IPS-NIHi11 (cell line): ENCODE measurements at regions not wholly inside any gene's neighbourhood (a gene's known extent, or its start where the extent isn't known, plus 50 kb on each side); places are given as distances from the start of the nearest gene placed in this dataset.
"Not testable (repeated sequence)": the region's sequence is repeated elsewhere in the genome, so short reads cannot be mapped to it uniquely, and the experiment has no call there.

ENCODE experiments used
- DNase-seq: peaks from one replicate; pipeline ENCODE4 v3.0.0; 2012; ENCODE audit warnings: mixed read lengths, low spot score

DNA sequence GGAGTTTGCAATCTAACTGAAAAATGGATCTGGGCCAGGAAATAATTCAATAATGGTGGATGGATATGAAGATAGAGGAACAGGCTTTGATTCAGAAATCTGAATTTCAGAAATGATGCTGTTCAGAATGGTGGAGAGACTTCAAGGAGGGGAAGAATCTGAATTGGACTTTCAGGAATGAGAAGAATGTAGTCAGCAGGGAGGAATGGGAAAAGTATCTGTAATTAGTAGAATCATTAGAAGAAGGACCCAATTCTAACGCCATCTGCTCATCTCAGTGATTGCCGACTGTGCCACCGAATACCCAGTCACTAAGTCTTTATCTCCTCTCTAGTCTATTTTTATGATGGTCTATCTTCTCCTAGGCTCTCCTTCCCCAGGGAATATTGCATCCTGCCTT lies 363.2 kb downstream of the GALC start:
- no peak for DNase-seq

DNA sequence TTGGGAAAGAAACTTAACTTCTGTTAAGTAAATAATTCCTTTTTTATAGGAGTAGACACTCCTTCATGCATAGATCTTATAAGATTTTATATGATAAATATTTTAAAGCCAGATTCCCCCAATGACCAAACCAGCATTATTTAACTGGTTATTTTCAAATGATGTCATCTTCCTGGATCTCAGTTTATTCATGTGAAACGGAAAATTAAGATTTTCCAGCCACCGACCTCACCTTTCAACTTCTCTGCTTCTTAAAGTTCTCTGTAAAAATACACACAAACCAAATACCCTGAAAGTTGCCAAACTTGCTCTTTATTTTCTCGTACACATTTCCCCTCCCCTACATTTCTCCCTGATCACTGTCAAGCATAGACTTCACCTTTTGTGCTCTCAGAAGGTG lies 364.2 kb downstream of the GALC start:
- no peak for DNase-seq

DNA sequence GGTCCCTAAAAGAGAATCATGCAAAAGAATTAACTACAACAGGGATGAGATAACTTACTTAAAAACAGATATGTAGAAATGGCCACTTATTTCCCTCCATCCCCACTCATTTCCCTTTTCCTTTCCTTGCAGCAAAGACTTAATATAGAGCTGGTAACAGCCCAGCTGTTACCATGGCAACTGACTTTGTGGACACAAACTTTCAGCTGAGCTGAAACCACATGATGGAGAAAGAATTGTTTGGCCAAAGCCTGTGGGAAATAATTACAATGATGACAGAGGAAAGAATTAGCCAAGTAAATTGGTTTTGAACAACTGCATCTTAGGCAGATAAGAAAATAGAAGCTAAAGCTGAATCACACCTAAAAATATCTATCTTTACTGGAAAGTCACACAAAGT lies 364.9 kb downstream of the GALC start:
- peak; percentile 7 for DNase-seq

DNA sequence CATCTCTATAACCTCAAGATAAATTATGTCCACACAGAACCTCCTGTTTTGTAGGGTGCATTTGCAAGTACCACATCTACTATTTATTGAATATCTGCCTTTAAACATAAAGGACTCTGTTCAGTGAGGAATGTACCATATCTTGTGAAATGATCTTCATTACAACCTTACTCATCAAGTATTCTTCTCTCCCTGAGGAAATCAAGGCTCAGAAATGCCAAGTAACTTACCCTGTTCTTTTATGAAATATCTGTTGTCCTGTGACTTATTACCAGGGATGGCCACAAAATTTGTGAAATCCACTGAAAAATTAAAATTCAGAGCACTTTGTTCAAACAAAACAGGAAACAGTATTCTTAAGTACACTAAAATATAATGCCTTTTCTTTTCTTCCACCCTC lies 366.7 kb downstream of the GALC start:
- DNase-seq = no peak

DNA sequence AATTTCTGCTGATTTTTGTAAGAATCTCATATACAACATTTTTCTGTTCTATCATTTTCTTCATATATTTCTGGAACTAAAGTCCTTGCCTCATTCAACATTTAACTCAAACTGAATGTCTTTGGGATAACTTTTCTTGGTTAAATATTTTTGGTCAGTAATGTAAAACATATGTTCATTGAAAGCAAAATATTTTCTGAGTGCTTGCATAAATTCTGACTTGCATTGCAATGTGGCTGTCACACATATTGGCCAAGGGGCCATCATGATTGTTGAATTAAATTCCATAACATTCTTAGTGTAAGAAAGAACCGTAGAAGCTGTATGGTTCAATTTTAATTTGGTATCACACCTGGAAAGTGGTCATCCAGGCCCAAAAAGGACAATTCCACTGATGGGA lies 369.4 kb downstream of the GALC start:
- DNase-seq = no peak

DNA sequence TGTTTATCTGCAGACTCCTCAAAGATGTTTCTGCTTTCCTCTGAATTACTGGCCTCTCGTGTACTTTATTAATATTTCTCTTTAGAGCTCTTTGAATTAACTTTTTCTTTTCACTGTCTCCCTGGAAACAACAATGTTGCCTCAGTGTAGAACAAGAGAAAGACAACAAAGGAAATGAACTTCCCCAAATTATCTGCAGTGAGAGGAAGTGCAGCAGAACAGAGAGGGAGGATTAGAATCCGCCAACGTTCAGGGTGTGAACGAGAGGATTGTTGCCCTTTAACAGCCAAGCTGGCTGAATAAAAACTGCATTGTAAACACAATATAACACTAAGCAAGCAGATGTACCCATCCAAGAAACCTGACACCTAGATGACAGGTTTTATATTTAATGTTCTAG lies 375.9 kb downstream of the GALC start:
- no peak for DNase-seq

DNA sequence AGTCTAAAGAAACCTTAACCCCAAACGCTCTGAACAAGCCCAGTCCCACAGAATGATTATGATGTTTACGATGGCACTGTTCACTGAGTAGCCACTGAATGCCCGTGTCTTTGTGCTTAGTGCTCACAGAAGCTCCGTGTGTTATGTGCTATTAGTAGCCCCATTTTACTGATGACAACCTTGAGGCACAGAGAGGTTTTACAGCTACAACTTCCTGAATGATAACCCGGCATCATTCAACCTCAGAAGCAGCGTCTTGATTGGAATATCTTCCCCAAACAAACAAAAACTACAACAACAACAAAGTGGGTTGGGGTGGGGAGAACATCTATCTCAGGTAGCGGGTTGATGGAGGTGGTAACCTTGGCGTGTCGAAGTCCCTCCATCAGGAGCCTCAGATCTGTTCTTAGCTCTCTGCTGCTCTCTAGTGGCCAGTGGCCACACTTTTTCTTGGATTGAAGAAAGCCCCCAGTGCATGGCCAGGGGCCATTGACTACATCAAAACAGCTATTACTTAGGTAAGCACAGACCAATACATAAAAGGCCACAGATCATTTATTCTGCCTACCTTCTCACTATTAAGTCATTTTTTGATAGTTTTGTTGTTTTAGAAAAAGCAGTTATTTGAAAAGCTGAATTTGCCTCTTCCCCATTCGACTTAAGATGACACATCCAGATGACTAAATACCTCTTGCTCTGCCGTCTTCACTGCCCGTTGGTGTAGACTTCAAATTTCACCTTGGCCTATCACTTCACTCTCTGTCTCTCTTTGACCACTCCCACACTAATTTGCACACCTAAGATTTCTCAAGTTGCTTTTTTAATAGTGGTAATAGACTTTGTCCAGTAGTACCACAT lies 376.9 kb downstream of the GALC start:
- DNase-seq = peak; percentile 81

DNA sequence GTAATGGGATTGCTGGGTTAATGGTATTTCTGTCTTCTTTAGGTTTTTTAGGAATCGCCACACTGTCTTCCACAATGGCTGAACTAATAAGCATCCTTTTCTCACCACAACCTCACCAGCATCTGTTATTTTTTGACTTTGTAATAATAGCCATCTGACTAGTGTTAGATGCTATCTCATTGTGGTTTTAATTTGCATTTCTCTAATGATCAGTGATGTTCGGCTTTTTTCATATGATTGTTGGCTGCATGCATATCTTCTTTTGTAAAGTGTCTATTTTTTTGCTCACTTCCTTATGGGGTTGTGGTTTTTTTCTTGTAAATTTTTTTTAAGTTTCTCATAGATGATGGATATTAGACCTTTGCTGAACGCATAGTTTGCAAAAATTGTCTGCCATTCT lies 377.9 kb downstream of the GALC start:
- no peak for DNase-seq

DNA sequence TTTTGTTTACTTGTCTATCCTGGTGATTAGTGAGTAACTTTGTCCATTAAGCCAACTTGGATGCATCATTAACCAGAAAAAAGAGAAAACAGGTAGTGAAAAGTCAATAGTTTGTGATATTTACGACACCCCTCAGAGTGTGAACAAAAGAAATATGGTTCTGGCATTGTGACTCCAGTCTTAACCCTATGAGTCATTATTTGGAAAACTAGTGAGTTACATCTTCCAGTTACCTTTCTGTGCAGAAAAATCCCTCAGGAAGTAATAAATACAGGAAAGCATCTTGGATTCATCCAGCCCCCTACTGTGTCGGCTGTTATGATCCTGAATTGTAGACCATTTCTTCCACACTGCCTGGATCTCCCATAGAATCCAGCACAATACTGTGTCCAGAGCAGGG lies 379.1 kb downstream of the GALC start:
- no peak for DNase-seq

DNA sequence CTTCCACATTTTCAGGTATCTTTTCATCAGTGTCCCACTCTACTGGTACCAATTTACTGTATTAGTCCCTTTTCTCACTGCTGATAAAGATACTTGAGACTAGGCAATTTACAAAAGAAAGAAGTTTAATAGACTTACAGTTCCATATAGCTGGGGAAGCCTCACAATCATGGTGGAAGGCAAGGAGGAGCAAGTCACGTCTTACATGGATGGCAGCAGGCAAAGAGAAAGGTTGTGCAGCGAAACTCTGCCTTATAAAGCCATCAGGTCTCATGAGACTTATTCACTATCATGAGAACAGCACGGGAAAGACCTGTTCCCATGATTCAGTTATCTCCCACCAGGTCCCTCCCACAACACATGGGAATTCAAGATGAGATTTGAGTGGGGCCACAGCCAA lies 385.9 kb downstream of the GALC start:
- DNase-seq = not testable (repeated sequence)

DNA sequence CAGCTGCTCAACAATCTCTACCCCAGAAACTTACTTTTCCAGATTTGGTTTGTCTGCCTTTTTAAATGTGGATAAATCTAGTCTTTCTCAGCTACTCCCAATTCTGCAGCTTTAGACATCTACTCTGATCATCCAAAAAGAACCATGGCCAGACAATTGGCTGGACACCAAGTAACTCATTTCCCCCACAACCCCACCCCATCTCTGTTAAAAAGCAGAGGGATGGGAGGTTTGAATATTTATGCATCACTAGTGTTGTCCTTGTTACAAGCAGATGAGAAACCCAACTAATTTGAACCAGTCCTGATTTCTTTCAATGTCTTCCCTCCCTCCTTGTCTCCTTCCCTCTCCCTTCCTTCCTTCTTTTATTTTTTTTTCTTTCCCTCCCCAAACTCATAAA lies 391.9 kb downstream of the GALC start:
- no peak for DNase-seq

DNA sequence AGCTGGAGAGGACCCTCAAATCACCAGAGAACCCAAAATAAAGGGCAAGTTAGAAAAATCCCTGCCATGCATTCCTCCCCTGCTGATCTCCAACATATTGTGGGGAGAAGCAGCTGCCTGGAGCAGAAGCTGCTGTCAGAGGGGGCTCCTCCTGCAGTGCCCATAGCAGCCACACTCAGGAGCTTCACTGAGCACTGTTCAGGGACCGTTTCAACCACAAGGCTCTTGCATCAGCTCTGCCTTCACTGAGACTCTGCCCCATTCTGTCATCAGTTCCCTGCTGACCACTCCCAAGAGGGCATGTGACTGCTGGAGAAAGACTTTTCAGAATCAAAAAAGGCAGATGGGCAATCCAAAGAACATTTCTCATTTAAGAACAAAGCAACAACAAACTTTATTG lies 392.7 kb downstream of the GALC start:
- DNase-seq = no peak

DNA sequence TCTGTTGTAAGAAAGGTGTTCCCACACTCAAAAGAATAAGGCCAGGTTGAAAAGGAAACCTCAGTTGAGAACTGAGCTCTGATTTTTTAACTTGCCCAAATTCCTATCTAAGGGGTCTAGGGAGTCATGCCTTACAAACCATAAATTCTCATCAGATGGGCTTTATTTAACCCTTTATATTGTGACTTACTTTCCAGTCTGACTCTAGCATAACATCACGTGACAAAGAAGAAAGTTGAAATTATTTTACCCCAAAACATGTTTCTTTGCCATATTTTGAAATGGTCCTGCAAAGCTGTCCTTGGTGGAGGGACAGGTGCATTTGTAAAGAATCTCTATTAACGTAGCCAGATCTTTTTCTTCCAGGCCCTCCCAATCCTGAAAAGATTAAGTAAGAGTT lies 411.7 kb downstream of the GALC start:
- no peak for DNase-seq

DNA sequence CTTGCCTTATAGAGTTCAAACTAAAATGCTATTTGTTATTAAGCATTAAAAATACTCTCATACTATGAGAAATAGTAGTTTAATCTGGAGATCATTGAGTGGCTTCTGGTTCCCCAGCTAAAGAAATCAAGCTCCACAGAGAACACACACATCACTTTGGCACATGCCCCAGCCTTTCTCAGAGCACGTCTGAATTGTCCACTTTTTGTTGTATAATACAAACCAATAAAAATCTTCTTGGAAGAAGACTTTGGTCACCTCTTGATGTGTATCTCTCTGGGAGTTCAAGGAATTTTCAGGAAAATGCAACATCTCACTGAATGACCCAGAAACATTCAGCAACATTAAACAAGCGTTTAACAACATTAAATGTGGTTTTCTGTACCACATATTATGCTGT lies 413.9 kb downstream of the GALC start:
- no peak for DNase-seq

DNA sequence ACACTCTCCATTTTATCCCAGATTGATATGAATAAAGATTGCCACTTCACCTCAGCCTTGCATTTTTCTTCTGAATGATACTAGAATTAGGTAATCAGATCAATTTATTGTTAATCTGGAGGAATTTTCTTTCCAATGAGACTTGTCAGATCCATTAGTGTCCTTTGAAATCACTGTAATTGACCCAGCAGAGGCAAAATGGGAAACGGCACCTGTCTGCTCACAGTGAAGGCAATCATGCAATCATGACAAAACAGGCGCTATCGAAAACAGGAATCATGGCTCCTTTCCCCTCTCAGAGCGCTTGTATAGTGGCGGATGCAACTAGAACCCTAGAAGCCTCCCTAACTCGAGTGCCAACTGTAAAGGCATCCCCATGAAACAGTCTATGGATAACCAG lies 417.6 kb downstream of the GALC start:
- DNase-seq = no peak

DNA sequence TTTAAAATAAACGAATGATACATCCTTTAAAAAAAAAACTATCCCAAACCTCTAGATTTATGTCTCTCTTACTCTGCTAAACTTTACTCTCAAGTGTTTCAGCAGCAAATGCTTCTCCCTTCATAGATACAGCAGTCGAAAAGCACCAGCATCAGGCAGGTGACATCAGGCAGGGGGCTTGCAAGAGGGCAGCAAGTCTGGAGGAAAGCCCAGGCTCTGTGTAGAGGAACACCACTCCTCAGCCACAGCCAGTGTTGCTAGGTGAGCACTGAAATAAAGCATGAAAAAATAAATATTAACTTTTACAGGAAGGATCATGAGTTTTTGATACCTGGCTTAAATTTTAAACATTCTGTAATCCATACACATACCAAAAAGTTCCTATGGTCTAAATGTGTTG lies 419.4 kb downstream of the GALC start:
- DNase-seq = no peak

DNA sequence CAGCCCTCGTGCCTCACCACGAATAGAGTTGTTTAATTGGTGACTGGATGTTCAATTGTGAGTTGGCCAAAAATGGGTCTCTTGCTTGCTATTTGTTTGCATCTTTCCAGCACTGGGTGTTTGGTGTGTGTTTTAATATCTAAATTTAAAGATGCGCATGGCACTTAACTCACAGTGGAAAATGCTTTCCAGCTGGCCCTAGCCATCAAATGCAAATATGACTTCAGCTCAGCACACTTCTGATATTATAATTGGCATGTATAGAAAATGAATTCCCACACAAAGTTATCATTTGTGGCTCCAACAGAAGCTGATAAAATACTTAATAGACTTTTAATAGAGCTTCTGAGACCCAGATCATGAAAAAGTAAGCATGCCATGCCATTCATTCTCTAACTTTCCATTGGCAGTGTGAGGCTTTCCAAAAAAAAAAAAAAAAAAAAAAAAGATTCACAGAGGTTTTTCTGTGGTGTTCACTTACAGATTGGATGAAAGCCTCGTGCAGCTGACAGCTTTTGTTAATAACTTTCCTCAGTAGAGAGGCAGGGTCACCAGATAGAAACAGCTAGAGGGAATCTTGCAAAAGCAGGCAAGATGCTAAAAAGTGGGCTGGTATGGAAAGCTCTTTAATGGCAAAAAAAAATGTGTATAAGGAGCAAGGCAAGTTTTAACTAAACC lies 425.2 kb downstream of the GALC start:
- no peak for DNase-seq

DNA sequence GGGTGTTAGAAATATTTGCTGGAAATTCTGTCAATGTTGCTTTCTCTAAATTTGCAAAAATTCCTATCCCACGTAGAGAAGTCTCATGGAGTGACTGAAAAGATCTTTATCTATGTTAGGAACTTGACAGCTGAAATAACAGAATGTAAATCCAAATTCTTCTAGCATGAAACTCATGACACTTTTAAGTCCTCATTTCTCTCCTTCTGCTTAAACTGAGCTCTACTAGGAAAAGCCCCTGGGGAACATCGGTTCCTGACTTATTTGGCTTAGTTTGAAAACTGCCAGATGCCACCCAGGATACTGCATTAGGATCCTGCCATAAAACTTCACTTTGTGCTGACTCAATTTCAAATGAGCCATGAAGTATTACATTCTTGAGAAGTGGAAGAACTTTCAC lies 426.0 kb downstream of the GALC start:
- DNase-seq = no peak

DNA sequence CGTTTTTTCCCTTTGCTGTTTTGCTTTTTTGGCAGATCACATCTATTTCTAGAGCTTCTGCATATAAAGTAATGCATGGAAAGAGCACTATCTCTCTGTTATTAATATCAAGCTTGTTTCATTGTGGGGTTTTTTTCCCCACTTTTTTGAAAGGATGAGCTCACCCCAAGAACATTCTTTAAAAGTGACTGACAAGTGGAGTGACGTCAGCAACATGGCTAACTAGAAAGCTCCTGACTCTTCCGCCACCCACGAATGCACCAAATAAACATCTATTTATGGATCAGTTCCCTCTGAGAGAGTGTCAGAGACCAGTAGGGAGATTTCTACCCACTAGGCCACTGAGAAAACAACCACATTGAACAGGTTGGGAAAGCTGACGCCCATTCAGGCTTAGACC lies 445.4 kb downstream of the GALC start:
- no peak for DNase-seq

DNA sequence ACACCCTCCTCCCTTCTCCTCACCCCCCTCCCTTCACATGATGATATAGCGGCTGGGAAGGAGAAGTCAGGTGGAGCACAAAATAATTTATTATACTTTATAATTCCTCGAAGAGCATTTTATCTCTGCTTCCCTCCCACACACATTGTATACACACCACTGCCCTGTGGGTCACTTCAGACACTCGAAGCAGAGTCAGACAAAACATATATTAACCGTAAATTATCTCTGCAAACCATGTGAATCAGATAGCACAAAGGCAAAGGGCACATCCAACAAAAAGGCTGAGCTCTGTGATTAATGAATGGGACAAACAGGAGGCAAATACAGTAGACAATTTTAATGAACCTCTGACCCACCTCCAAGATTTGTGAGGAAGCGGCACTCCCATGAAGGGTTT lies 450.7 kb downstream of the GALC start:
- DNase-seq = no peak

DNA sequence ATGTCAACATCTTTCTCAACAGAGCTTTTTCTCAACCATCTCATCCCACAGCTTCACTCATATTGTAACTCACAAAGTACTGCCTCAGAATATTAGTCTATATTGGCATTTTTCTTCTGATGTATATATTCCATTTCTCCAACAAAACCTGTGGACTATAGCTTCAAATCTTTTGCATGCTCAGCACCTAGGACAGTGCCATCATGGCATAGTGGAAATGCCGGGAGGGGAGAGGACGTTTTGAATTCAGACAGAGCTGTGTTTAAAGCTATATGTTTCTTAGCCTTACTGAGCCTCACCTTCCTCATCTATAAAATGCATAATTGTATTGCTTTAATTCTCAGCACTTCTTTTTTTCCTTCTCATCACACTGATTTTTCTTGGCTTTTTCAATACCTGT lies 452.6 kb downstream of the GALC start:
- DNase-seq = no peak

DNA sequence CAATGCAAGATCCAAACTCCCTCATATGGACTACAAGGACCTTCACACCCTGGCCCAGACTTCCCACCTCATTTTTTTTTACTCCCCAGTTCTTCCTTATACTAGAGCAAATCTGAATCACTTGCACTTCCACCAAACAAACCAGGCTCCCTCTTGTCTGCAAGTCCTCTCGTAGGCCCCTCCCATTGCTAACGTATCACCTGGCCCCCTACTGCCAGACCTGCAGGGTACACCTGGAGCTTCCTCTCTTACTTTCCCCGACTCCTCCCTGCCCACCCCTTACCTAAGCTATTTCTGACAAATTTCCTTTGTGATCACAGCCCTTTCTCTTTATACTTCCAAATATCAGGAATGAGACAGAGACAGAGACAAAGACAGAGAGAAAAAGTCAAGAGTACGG lies 463.9 kb downstream of the GALC start:
- peak; percentile 26 for DNase-seq

DNA sequence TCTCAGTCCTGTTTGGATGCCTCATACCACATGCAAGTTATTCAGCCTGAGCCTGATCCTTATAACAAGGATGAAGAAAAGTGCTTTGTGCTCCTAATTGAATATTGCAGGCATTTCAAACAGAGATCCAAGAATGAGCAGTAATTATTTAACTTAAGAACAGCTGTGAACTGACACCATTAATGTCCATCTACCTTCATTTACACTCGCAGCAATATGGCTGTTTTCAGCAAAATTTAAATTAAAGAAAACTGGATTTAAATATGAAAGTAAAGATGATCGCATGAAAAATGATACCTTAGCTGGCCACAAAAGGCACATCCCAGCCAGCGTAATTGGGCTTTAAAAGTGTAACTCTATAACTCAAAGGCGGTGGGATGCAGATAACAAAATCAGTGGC lies 466.3 kb downstream of the GALC start:
- DNase-seq = no peak

DNA sequence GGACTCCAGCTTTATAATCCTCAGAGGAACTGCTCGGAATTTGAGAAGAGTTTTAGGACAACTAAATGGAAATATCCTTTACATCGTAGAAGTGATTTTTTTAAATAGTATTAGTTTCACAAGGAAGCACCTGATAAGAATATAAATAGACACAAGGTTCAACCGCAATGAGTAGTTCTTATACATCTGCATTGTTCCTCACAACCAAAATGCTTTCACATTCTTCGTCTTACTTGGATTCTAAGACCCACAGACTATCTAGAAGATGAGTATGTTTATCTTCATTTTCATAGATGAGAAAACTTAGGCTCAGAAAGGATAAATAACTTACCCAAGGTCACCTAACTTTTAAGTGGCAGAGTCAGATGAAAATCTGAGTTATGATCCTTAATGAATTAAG lies 469.0 kb downstream of the GALC start:
- DNase-seq = no peak
